ENCODE measurements at regions not wholly inside any gene's neighbourhood (a gene's known extent, or its start where the extent isn't known, plus 50 kb on each side); places are given as distances from the start of the nearest gene placed in this dataset.

DNA sequence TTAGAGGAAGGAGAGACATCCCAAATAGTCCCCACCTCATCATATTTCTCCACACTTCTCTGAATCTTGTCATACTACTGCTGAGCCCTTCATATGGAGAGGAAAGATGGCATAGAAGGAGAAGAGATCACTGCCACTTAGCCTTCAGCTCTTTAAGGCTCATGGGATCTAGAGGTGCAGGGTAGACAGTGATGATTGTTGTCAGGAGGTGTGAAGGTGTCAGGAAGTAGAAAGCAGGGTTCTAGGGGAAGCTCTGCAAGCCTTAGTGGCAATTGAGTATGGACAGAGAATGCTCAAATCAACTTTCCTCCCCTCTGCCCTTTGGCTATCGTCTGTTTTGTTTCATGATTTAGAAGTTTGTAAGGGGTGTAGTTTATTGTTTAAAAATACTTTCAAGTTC lies 505.7 kb downstream of the ZNF608 start:
- intact Hi-C loops (cut with DNase I): no loop called here
- DNase-seq (ENCODE audit: low spot score): no peak

DNA sequence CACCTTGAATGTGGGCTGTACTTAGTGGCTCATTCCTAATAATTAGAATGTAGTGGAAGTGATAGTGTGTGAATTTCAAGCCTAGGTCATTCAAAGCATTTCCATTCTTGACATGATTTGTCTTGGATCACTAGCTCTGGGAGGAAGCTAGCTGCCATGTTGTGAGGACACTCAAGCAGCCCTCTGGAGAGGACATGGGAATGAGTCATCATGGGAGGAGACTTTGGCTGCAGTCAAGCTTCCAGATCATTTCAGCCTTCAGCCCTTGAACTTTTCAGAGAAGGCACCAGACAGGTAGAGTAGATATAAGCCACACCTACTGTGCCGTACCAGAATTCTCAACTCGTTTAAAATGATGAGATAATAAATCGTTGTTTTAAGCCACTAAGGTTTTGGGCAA lies 506.9 kb downstream of the ZNF608 start:
- no peak for DNase-seq (ENCODE audit: low spot score)
- intact Hi-C loops (cut with DNase I): no loop called here

DNA sequence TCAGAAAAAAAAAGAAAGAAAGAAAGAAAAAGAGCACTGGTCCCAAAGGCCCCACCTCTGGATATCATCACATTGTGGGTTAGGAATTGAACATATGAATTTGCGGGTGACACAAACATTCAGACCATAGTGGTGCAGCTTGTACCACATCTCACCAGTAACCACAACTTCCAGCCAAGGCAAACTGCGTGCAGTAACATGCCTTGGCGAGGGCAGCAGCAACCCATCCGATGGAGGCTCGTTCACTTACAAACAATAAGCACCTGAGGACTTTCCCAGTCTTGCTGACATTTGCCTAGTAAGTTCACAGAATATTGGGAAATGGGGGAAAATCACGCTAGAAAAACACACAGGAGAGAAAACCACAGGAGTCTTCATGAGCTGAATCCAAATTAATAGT lies 508.1 kb downstream of the ZNF608 start:
- intact Hi-C loops (cut with DNase I): no loop called here
- DNase-seq (ENCODE audit: low spot score): no peak

DNA sequence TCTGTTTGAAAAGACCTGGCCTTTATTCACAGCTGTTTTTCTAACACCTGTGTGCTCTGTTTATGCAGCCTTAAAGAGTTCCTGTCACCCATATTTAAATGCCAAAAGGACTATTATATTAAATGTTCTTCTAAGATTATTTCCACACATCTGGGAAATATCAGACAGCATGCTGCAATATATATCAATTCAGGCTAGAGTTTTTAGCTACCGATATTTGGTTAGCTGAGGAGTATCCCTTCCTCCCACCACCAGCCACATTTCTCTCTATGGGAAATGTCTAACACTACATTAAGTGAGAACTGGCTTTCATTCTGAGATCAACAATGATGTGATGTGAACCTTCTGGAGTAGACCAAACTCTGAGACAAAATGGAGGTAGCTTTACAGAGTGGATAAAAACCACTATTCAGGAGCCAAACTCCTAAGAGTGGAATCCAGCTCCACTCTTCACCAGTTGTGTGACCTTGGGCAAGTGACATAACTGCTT lies 509.2 kb downstream of the ZNF608 start:
- DNase-seq (ENCODE audit: low spot score): no peak
- intact Hi-C loops (cut with DNase I): no loop called here

DNA sequence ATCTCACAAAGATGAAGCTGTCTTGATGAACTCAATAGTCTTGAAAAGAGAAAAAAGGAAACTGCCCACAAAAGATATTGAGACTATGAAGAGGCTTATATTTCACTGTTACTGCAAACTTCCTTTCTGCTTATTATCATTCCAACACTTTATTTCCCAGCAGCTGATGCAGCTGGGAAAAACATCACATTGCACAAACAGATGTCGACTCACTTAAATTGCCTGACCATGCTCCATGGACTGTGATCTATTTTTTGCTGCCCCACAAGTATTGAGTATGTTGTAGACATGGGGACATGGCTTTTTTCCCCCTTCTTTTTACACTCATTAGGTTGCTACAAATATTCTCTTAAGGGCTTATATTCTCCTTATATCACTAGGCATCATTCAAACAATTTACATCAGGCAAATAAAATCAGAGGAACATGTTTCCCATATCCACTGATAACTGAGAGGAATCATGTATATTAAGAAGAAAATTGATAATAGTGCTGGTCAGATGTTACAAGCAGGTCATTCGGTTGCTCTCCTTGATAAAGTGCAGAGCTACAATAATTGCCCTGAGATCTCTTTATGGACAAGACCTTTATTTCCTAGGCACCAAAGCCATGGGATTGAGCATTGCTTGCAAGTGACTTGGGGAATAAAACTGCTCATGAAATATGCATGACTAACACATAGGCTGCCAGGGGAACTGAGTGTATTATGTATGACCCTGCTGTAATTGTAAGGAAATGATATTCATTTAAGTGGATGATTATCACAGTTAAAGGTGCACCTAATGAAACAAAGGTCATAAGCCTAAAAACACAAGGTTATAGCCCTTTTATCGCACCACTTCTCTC lies 509.9 kb downstream of the ZNF608 start:
- intact Hi-C loops (cut with DNase I): no loop called here
- DNase-seq (ENCODE audit: low spot score): no peak

DNA sequence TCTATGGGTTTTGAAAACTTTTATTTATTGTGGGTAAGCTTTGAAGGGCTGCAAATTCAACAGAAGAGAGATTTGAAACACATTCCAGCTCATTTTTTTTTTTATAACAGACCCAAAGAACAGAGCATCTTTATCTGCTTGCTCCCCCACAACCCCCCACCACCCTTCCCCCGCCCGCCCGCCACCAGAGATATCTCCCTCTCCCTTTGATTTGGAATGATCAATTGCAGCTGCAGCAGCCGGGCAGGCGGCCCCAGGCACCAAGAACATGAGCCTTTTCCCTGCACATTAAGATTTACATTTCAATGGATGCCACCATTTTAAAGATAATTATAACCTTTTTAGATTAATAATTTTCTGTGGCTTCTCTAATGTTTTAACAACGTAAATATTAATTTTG lies 510.9 kb downstream of the ZNF608 start:
- DNase-seq (ENCODE audit: low spot score): no peak
- intact Hi-C loops (cut with DNase I): no loop called here

DNA sequence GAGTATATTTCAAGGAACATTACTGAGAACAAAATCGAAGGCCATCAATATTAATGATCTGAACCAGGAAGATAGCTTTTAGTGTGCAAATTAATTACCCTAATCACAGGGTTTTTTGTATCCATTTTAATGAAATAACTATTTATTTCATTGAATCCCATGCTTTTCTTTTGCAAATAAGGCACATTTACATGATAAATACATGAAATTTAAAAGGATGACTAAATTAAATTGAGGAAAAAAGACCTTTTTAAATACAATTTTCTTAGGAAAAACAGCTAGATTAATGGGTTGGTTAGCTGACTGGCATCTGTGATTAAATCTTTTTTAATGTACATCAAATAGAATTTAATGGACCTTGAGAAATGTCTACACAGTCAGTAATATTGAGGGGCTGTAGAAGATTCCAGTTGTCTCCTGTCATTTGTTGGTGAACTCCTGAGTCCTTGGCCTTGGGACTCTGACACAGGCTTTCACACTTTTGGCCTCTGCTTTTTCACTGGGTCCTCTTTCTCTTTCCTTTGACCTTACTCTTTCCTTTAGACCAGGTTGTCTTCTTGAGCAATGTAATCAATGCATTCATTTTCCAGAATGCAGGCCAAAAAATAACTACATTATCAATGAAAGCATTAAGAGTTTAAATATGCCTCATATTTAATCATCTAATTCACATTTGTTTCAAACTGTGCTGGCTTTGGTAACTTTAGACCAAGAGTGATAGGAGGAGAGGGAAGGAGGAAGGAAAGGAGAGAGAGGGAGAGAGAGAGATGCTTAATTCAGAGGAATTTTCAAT lies 511.5 kb downstream of the ZNF608 start:
- DNase-seq (ENCODE audit: low spot score): no peak
- intact Hi-C loops (cut with DNase I): no loop called here

DNA sequence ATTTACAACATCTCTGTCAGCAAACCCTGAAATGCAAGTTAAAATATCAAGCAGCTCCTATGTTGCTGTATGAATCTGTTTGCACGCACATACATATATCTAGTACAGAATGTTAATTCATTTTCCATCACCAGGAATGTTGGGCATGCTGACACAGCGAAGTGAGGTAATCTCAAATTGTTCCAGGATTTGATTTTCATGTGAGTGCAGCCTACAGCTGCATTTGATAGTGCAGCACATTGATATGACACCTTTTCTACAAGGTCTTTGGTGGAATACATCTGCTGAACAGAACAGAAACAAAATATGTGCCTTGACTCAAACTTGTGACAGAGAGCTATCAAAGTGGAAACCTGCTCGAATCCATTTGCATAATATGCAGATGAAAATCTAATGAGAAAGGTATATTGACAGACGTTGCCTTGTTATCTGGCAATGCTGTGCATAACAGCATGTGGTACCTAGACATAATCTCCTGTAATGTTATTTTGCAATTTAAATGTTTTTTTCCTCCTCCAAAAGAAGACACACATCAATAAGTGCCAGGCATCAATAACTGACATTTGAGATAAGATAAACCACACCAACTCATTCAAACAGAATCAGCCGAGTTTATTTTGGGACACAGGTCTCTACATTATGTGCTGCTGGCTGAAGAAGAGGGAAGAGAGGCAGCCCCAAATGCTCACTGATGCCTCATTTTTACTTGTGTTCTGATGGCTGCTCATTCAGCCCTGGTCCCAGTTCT lies 512.2 kb downstream of the ZNF608 start:
- intact Hi-C loops (cut with DNase I): no loop called here

DNA sequence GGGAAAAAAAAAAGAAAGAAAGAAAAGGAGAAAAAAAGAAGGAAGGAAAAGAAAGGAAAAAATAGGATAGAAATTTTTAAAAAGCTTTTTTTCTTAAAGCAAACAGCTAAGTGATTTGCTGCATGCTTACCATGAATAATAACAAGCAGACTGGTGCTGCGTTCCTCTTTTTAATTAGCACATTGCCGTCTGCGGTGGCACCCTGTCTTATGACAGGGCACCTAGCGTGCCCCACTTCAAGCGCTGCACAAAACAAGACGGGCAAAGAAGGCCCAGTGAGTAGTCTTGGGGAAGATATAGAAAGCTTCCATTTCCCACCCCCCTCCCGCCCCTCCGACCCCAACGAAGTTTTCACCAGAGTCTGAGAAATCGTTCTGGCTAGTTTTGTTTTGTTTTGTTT lies 513.9 kb downstream of the ZNF608 start:
- no peak for DNase-seq (ENCODE audit: low spot score)
- intact Hi-C loops (cut with DNase I): no loop called here

More for the DNA sequence above, 512.2 kb downstream of the ZNF608 start:
- no peak for DNase-seq (ENCODE audit: low spot score)

DNA sequence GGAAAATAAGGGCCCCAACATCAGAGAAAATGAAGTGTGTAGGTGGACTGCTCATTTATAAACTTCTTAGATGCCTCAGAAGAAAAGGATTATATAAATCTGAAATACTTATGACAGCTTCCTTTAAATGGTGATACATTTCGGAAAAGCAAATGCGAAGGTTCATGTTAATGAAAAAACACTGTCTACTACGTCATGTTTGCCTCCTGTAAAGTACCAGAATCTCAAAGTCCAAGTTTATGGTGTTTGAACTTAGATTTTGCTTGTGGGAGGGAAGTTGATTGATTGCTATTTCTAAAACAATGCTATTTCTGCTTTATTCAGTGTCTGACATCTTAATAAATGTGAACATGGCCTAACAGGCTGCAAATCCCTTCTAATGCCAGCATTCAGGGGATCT lies 514.6 kb downstream of the ZNF608 start:
- no peak for DNase-seq (ENCODE audit: low spot score)
- intact Hi-C loops (cut with DNase I): no loop called here

DNA sequence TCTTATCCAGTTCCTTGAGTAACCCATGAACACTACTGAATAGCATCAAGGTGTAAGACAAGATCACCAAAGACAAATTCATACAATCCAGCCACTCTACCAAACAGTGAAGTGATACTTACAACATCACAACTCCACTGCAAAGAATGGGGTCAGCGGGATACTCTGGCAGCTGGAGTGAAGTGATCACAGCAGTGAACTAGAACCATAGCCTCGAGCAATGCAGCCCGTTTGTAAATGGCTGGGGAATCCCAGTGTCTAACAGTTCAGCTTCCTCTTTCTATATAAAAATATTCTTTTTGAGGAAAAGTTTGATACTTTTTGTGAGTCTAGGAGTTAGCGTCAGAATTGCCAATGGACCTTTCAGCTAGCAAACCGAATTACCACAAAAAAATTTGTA lies 515.2 kb downstream of the ZNF608 start:
- intact Hi-C loops (cut with DNase I): no loop called here
- DNase-seq (ENCODE audit: low spot score): no peak

DNA sequence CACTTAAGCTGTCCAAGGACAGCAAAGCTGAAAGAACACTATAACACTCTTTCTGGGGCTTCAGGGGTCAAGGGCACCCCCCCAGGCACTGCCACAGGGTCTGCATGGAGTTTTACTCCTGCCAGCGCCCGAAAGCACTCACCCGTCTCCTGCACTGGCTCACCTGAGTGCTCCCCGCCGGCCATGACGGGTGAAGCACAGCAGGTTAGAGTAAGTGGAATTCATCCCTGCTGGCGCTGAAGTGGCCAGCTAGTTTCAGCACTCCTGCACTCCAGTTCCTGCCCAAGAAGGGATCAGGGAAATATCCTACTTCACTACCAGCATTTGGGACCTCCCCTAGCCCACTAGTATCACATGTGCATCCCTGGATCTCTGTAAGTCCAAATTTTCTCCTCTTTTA lies 516.0 kb downstream of the ZNF608 start:
- DNase-seq (ENCODE audit: low spot score): no peak
- intact Hi-C loops (cut with DNase I): no loop called here

DNA sequence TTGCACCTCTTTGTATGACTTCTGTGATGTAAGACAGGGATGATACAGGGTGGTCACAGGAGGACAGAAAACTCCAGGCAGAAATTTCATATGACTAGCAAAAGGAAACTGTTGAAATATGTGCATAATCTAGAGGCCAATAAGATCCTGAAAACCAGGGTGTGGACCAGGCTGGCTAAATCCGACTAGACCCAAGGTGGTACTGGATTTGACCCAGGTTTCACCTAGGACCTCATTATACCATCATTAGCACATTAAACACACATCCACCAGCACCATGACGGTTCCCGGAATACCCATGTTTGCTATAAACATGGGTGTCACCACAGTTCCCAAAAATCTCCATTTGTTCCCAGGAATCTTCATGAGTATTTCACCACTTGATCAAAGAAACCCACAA lies 517.1 kb downstream of the ZNF608 start:
- no peak for DNase-seq (ENCODE audit: low spot score)

DNA sequence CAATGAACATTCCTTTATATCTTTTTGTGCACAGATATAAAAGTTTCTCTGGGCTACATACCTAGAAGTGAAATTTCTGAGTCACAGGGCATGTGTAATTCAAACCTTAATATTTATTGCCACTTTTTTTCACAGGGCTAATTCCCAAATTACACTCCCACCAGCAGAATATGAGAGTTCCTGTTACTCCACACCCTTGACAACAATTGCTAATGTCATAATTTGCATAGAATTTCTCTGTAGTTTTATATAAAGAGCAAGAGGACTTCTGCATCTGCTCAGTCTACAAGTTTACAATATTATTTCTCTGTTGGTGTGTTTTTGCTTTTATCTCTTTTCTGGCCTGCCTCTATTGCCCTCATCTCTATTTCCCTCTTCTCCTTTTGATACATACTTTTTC lies 518.5 kb downstream of the ZNF608 start:
- DNase-seq (ENCODE audit: low spot score): no peak
- intact Hi-C loops (cut with DNase I): loop anchor here in 1 of 2 donors (5.0 kb wide), 1 partner anchor 1474 kb away; no protein-coding TSS in a partner anchor

More for the DNA sequence above, 517.1 kb downstream of the ZNF608 start:
- intact Hi-C loops (cut with DNase I): loop anchor here in 1 of 2 donors (5.0 kb wide), 1 partner anchor 1473 kb away; no protein-coding TSS in a partner anchor

DNA sequence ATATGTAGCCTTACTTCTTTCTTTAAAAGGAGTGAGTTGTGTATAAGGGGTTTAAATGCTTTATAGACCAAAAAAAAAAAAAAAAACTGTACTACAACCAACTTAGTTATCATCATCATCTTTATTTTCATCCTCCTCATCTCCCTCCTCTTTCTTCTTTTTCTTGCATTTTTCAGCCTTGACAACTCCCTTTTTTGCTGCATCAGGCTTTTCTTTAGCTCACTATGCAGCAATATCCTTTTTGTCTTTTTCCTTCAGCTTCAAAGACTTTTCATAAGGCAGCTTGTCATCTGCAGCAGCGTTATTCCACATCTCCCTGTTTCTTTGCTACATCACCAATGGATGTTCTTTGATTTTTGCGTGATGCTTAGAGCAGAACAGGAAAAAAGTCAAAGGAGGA lies 526.0 kb downstream of the ZNF608 start:
- intact Hi-C loops (cut with DNase I): no loop called here
- no peak for DNase-seq (ENCODE audit: low spot score)

DNA sequence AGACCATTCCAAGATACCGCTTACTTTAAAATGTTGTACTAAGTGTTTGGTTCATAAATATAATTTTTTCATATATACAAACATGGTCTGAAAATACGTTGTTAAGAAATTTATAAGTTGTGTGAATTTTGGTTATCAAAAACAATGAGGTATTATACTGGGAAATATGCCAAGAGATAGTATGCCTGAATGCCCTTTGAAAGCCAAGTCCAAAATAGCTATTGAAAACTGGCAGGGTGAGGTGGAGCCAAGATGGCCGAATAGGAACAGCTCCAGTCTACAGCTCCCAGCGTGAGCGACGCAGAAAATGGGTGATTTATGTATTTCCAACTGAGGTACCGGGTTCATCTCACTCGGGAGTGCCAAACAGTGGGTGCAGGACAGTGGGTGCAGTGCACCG lies 533.5 kb downstream of the ZNF608 start:
- DNase-seq (ENCODE audit: low spot score): no peak
- intact Hi-C loops (cut with DNase I): no loop called here

DNA sequence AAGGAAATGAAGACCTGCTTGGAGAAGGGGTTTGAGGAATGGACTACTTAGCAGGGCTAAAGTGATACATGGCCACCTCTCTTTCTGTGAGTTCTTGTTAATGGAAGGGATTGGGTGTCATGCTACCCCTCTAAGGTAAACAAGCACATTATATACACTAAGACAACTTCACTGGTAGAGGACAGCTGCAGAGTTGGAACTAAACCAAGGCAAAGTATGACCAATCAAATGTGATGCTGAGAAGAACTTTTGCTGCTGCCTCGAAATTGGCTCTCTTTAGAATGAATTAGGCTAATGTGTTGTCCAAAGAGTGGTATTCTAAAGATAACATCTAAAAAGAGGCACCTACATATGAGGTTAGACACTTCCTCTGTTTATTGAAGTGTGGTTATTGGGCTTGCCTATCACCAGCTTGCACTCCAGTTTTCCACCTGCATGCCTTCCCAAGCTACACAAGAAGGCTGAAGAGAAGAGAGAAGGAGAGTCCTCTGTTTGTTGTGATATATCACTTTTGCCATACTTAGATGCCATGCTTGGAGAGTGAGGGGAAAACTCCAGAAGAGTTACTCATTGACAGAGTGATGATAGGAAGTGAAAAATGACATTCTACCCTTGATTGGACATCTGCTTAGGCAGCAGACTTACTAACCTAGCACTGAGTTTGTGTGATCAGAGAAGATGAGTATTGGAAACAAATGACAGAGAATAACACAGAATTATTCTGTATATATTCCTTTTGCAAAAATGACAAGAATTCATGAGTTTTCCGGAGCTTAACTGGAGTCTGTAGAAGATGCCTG lies 536.1 kb downstream of the ZNF608 start:
- intact Hi-C loops (cut with DNase I): no loop called here
- no peak for DNase-seq (ENCODE audit: low spot score)

DNA sequence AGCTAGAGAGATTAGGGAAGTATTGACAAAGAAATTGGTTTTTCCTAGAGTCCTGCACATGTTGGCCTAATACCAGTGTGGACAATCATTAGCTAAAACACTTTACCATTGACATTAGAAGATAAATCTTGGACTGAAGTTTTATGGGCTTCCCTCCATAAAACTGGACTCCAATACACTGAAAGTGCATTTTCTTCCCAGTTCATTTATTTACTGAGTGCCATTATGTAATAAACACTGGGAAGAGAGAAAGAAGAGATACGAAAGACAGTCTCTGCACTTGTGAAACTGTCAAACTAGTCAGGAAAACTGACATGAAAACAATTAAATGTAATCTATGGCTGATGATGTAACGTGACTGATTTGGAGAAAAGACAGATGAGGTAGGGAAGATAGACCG lies 539.3 kb downstream of the ZNF608 start:
- intact Hi-C loops (cut with DNase I): no loop called here
- no peak for DNase-seq (ENCODE audit: low spot score)

DNA sequence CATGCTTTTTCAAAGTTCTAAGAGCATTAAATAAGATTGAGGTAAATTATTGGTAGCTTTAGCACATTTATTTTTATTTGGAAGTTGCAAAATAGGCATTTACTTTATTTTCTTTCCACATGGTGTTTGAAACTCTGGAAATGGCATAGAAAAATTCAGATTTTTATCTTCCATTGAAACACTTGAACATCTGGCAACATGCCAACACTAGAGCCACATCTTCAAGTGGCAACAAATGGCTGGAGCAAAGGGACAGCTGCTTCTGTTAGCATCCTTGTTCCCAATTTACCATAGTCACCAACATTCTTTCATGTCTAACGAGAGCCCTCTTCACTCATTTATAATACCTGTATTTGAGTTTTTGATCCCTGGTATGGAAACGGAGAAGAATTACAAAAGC lies 539.9 kb downstream of the ZNF608 start:
- intact Hi-C loops (cut with DNase I): no loop called here
- no peak for DNase-seq (ENCODE audit: low spot score)
